ENCODE measurements at regions not wholly inside any gene's neighbourhood (a gene's known extent, or its start where the extent isn't known, plus 50 kb on each side); places are given as distances from the start of the nearest gene placed in this dataset.
A peak's percentile ranks its signal among the peaks of the same experiment; 100 is the strongest.

GRCh38 chr4:19883841-19884240, 367.9 kb upstream of the SLIT2 start:
- no peak overlapping the region for H3K27ac ChIP-seq (ENCODE audit: low read length)
- H3K9me3 ChIP-seq (ENCODE audit: control insufficient read depth, low read length), result no peaks in the 10 kb centered on the region
- intact Hi-C loops (cut with DNase I), result no loop called here
- no peaks in the 10 kb centered on the region for H3K27me3 ChIP-seq (ENCODE audit: control insufficient read depth, insufficient read depth)
- DNase-seq, result no peak
- H3K4me1 ChIP-seq (ENCODE audit: control insufficient read depth, insufficient read depth, low read length), result no peaks in the 10 kb centered on the region
- H3K4me3 ChIP-seq (ENCODE audit: low read length), result no peak overlapping the region
- no peak for ATAC-seq

GRCh38 chr4:19880206-19880605, 371.5 kb upstream of the SLIT2 start:
- Histone ChIP-seq H3K27ac (ENCODE audit: low read length) (no peak overlapping the region), H3K27me3 (ENCODE audit: control insufficient read depth, insufficient read depth) (no peaks in the 10 kb centered on the region), H3K4me3 (ENCODE audit: low read length) (no peak overlapping the region), H3K4me1 (ENCODE audit: control insufficient read depth, insufficient read depth, low read length) (no peaks in the 10 kb centered on the region), H3K9me3 (ENCODE audit: control insufficient read depth, low read length) (no peaks in the 10 kb centered on the region)
- intact Hi-C loops (cut with DNase I), result no loop called here
- ATAC-seq (peak; percentile 75 to 88), DNase-seq (peak; percentile 24 to 69 (median 51))
- 13% methylated on average over 5 of the region's 5 CpGs for WGBS

- intact Hi-C loops (cut with DNase I), result no loop called here
- no peak for ATAC-seq
- WGBS, result 78% methylated on average over 5 of the region's 5 CpGs
These were observed 372.4 kb upstream of the SLIT2 start for GRCh38 chr4:19879330-19879729.

GRCh38 chr4:19857991-19858390, 393.7 kb upstream of the SLIT2 start:
- DNase-seq (no peak), ATAC-seq (no peak)
- WGBS, result 91% methylated on average over 1 of the region's 1 CpG
- no peaks in the 10 kb centered on the region for H3K4me1 ChIP-seq (ENCODE audit: control insufficient read depth, insufficient read depth, low read length)
- no peak overlapping the region for H3K27ac ChIP-seq (ENCODE audit: low read length)
- no peak overlapping the region for H3K4me3 ChIP-seq (ENCODE audit: low read length)
- no peaks in the 10 kb centered on the region for H3K27me3 ChIP-seq (ENCODE audit: control insufficient read depth, insufficient read depth)
- H3K9me3 ChIP-seq (ENCODE audit: control insufficient read depth, low read length), result no peaks in the 10 kb centered on the region
- intact Hi-C loops (cut with DNase I), result no loop called here

More at GRCh38 chr4:19879330-19879729, 372.4 kb upstream of the SLIT2 start:
- Histone ChIP-seq H3K4me1 (ENCODE audit: control insufficient read depth, insufficient read depth, low read length) (no peaks in the 10 kb centered on the region), H3K9me3 (ENCODE audit: control insufficient read depth, low read length) (no peaks in the 10 kb centered on the region), H3K27me3 (ENCODE audit: control insufficient read depth, insufficient read depth) (no peaks in the 10 kb centered on the region), H3K27ac (ENCODE audit: low read length) (no peak overlapping the region), H3K4me3 (ENCODE audit: low read length) (no peak overlapping the region)
- DNase-seq, result no peak

- ATAC-seq, result no peak
- 43% methylated on average over 2 of the region's 2 CpGs for WGBS
These were observed 394.3 kb upstream of the SLIT2 start for GRCh38 chr4:19857380-19857779.

GRCh38 chr4:19850909-19851308, 400.8 kb upstream of the SLIT2 start:
- Histone ChIP-seq H3K27ac (ENCODE audit: low read length) (no peak overlapping the region), H3K27me3 (ENCODE audit: control insufficient read depth, insufficient read depth) (no peaks in the 10 kb centered on the region), H3K4me1 (ENCODE audit: control insufficient read depth, insufficient read depth, low read length) (no peaks in the 10 kb centered on the region), H3K4me3 (ENCODE audit: low read length) (no peak overlapping the region), H3K9me3 (ENCODE audit: control insufficient read depth, low read length) (no peaks in the 10 kb centered on the region)
- intact Hi-C loops (cut with DNase I), result no loop called here
- ATAC-seq, result no peak
- WGBS, result 98% methylated on average over 5 of the region's 5 CpGs
- DNase-seq, result no peak

More at GRCh38 chr4:19857380-19857779, 394.3 kb upstream of the SLIT2 start:
- Histone ChIP-seq H3K27me3 (ENCODE audit: control insufficient read depth, insufficient read depth) (no peaks in the 10 kb centered on the region), H3K4me3 (ENCODE audit: low read length) (no peak overlapping the region), H3K9me3 (ENCODE audit: control insufficient read depth, low read length) (no peaks in the 10 kb centered on the region), H3K4me1 (ENCODE audit: control insufficient read depth, insufficient read depth, low read length) (no peaks in the 10 kb centered on the region), H3K27ac (ENCODE audit: low read length) (no peak overlapping the region)
- intact Hi-C loops (cut with DNase I), result no loop called here
- no peak for DNase-seq

- no peak overlapping the region for H3K4me3 ChIP-seq (ENCODE audit: low read length)
- no peaks in the 10 kb centered on the region for H3K4me1 ChIP-seq (ENCODE audit: control insufficient read depth, insufficient read depth, low read length)
- intact Hi-C loops (cut with DNase I), result no loop called here
- WGBS, result 21% methylated on average over 2 of the region's 2 CpGs
- H3K9me3 ChIP-seq (ENCODE audit: control insufficient read depth, low read length), result no peaks in the 10 kb centered on the region
- H3K27me3 ChIP-seq (ENCODE audit: control insufficient read depth, insufficient read depth), result no peaks in the 10 kb centered on the region
- ATAC-seq (no peak), DNase-seq (peak; percentile 28 to 67 (median 66))
- no peak overlapping the region for H3K27ac ChIP-seq (ENCODE audit: low read length)
These were observed 407.3 kb upstream of the SLIT2 start for GRCh38 chr4:19844446-19844845.

- Histone ChIP-seq H3K4me3 (ENCODE audit: low read length) (no peak overlapping the region), H3K27me3 (ENCODE audit: control insufficient read depth, insufficient read depth) (no peaks in the 10 kb centered on the region), H3K4me1 (ENCODE audit: control insufficient read depth, insufficient read depth, low read length) (no peaks in the 10 kb centered on the region), H3K27ac (ENCODE audit: low read length) (no peak overlapping the region), H3K9me3 (ENCODE audit: control insufficient read depth, low read length) (no peaks in the 10 kb centered on the region)
- 93% methylated on average over 2 of the region's 2 CpGs for WGBS
- no peak for ATAC-seq
- intact Hi-C loops (cut with DNase I), result no loop called here
- no peak for DNase-seq
These were observed 409.2 kb upstream of the SLIT2 start for GRCh38 chr4:19842471-19842870.

- no peak for ATAC-seq
- no peaks in the 10 kb centered on the region for H3K4me1 ChIP-seq (ENCODE audit: control insufficient read depth, insufficient read depth, low read length)
- no peak overlapping the region for H3K27ac ChIP-seq (ENCODE audit: low read length)
- H3K9me3 ChIP-seq (ENCODE audit: control insufficient read depth, low read length), result no peaks in the 10 kb centered on the region
- WGBS, result 96% methylated on average over 1 of the region's 1 CpG
- DNase-seq, result no peak
- intact Hi-C loops (cut with DNase I), result no loop called here
- no peaks in the 10 kb centered on the region for H3K27me3 ChIP-seq (ENCODE audit: control insufficient read depth, insufficient read depth)
- H3K4me3 ChIP-seq (ENCODE audit: low read length), result no peak overlapping the region
These were observed 412.8 kb upstream of the SLIT2 start for GRCh38 chr4:19838858-19839257.

GRCh38 chr4:19835429-19835828, 416.3 kb upstream of the SLIT2 start:
- no peak overlapping the region for H3K27ac ChIP-seq (ENCODE audit: low read length)
- no peak for DNase-seq
- no peaks in the 10 kb centered on the region for H3K27me3 ChIP-seq (ENCODE audit: control insufficient read depth, insufficient read depth)
- 85% methylated on average over 3 of the region's 3 CpGs for WGBS
- H3K4me3 ChIP-seq (ENCODE audit: low read length), result no peak overlapping the region
- intact Hi-C loops (cut with DNase I), result no loop called here
- ATAC-seq, result no peak
- no peaks in the 10 kb centered on the region for H3K9me3 ChIP-seq (ENCODE audit: control insufficient read depth, low read length)
- no peaks in the 10 kb centered on the region for H3K4me1 ChIP-seq (ENCODE audit: control insufficient read depth, insufficient read depth, low read length)

GRCh38 chr4:19832411-19832810, 419.3 kb upstream of the SLIT2 start:
- no peak for DNase-seq
- Histone ChIP-seq H3K27me3 (ENCODE audit: control insufficient read depth, insufficient read depth) (no peaks in the 10 kb centered on the region), H3K27ac (ENCODE audit: low read length) (no peak overlapping the region), H3K4me3 (ENCODE audit: low read length) (no peak overlapping the region), H3K9me3 (ENCODE audit: control insufficient read depth, low read length) (no peaks in the 10 kb centered on the region), H3K4me1 (ENCODE audit: control insufficient read depth, insufficient read depth, low read length) (no peaks in the 10 kb centered on the region)
- no peak for ATAC-seq
- 72% methylated on average over 3 of the region's 3 CpGs for WGBS
- intact Hi-C loops (cut with DNase I), result no loop called here

- H3K4me1 ChIP-seq (ENCODE audit: control insufficient read depth, insufficient read depth, low read length), result no peaks in the 10 kb centered on the region
- DNase-seq (no peak), ATAC-seq (no peak)
- no peak overlapping the region for H3K4me3 ChIP-seq (ENCODE audit: low read length)
- WGBS, result 86% methylated on average over 4 of the region's 4 CpGs
- H3K9me3 ChIP-seq (ENCODE audit: control insufficient read depth, low read length), result no peaks in the 10 kb centered on the region
- intact Hi-C loops (cut with DNase I), result no loop called here
- no peaks in the 10 kb centered on the region for H3K27me3 ChIP-seq (ENCODE audit: control insufficient read depth, insufficient read depth)
- no peak overlapping the region for H3K27ac ChIP-seq (ENCODE audit: low read length)
These were observed 419.9 kb upstream of the SLIT2 start for GRCh38 chr4:19831644-19832285.

Data from right cardiac atrium (tissue), 5 donors.